Spleen (tissue), 7 donors: ENCODE measurements at regions not wholly inside any gene's neighbourhood (a gene's known extent, or its start where the extent isn't known, plus 50 kb on each side); places are given as distances from the start of the nearest gene placed in this dataset.

Experiments
- POLR2A ChIP-seq, 3 donors: fragments of 450-650 bp; IDR thresholded peaks; one replicate each; pipeline ENCODE4 v1.5.1; 2017; ENCODE audit warnings: antibody characterized with exemption in 3 of 3, mild to moderate bottlenecking in 1 of 3
- POLR2AphosphoS5 ChIP-seq, 3 donors: sonication (generic); formaldehyde crosslinking; IDR thresholded peaks; one replicate each; pipeline ENCODE4 v1.5.1; 2017; ENCODE audit warnings: antibody characterized with exemption in 3 of 3
- TF ChIP-seq, protein P1 (sequence below), 11 experiments: fragments of 200-600 bp in 7 of 11; fragments of 450-650 bp in 4 of 11; sonication (generic) in 4 of 11; IDR thresholded peaks in 8 of 11; conservative IDR thresholded peaks in 3 of 11; 1 replicate in 7 of 11; 2 replicates in 4 of 11; pipeline versions ENCODE4 v1.4.0 to v1.8.0; 2016 to 2021; ENCODE audit warnings: antibody characterized with exemption in 11 of 11, inconsistent platforms in 4 of 11, mild to moderate bottlenecking in 1 of 11
- donor health status: DM: no; HTN: no; CAD: no; lungs with moderate emphysema.
- donor health status: DM: no; HTN: no; CAD: no.
- donor health status: DM: no; HTN: no; CAD: no.

DNA sequence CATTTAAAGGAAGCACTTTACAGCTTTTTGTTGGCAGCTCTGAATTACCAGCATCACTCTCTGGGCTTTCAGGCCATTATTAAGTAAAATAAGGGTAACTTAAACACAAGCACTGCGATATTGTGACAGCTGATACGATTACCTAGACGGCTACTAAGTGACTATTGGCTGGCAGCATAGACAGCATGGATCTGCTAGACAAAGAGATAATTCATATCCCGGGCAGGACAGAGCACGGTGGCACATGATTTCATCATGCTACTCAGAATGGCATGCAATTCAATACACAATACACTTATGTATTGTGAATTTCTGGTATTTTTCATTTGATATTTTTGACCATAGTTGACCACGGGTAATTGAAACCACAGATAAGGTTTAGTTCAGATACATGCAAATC lies 522.0 kb upstream of the LRRN3 start:
- TF ChIP-seq, protein P1, sequence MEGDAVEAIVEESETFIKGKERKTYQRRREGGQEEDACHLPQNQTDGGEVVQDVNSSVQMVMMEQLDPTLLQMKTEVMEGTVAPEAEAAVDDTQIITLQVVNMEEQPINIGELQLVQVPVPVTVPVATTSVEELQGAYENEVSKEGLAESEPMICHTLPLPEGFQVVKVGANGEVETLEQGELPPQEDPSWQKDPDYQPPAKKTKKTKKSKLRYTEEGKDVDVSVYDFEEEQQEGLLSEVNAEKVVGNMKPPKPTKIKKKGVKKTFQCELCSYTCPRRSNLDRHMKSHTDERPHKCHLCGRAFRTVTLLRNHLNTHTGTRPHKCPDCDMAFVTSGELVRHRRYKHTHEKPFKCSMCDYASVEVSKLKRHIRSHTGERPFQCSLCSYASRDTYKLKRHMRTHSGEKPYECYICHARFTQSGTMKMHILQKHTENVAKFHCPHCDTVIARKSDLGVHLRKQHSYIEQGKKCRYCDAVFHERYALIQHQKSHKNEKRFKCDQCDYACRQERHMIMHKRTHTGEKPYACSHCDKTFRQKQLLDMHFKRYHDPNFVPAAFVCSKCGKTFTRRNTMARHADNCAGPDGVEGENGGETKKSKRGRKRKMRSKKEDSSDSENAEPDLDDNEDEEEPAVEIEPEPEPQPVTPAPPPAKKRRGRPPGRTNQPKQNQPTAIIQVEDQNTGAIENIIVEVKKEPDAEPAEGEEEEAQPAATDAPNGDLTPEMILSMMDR (IDR thresholded peaks at IDR 0.05 in 8 of 11, conservative IDR thresholded peaks at IDR 0.05 in 3 of 11) = no peak
- TF ChIP-seq POLR2AphosphoS5 (IDR thresholded peaks at IDR 0.05) = no peak
- no peak for TF ChIP-seq POLR2A (IDR thresholded peaks at IDR 0.05)
